HEK293 (cell line): ENCODE measurements at regions not wholly inside any gene's neighbourhood (a gene's known extent, or its start where the extent isn't known, plus 50 kb on each side); places are given as distances from the start of the nearest gene placed in this dataset.

Experiments used
- GLIS1 ChIP-seq: fragments of 450-650 bp; formaldehyde crosslinking; IDR thresholded peaks from 2 replicates; pipeline ENCODE4 v1.5.1; 2016; ENCODE audit warnings: missing biosample characterization, missing genetic modification characterization
- MYNN ChIP-seq: fragments of 450-650 bp; formaldehyde crosslinking; IDR thresholded peaks from 2 replicates; pipeline ENCODE4 v1.5.1; 2016; ENCODE audit warnings: missing biosample characterization, missing genetic modification characterization, borderline replicate concordance
- REPIN1 ChIP-seq: fragments of 450-650 bp; formaldehyde crosslinking; IDR thresholded peaks from 2 replicates; pipeline ENCODE4 v1.5.1; 2017; ENCODE audit warnings: missing biosample characterization, missing genetic modification characterization, low read depth
- SETDB1 ChIP-seq: IDR thresholded peaks from one replicate; pipeline ENCODE4 v1.6.1; 2017; ENCODE audit warnings: mild to moderate bottlenecking, low read length, moderate library complexity, mixed read lengths; ENCODE audit not compliant: insufficient read length
- TRIM28 ChIP-seq: IDR thresholded peaks from 2 replicates; pipeline ENCODE4 v1.6.1; 2011; ENCODE audit warnings: low read length, control low read depth, borderline replicate concordance
- ZBTB49 ChIP-seq: fragments of 450-650 bp; formaldehyde crosslinking; IDR thresholded peaks from 2 replicates; pipeline ENCODE4 v1.5.1; 2016; ENCODE audit warnings: missing biosample characterization, missing genetic modification characterization, low read depth
- ZFHX2 ChIP-seq: fragments of 450-650 bp; formaldehyde crosslinking; conservative IDR thresholded peaks from 2 replicates; pipeline ENCODE4 v1.5.1; 2016; ENCODE audit warnings: missing biosample characterization, missing genetic modification characterization
- ZNF214 ChIP-seq: fragments of 450-650 bp; formaldehyde crosslinking; IDR thresholded peaks from 2 replicates; pipeline ENCODE4 v1.5.1; 2017; ENCODE audit warnings: missing biosample characterization, mild to moderate bottlenecking, missing genetic modification characterization, borderline replicate concordance
- ZNF266 ChIP-seq: fragments of 450-650 bp; formaldehyde crosslinking; IDR thresholded peaks from 2 replicates; pipeline ENCODE4 v1.5.1; 2016; ENCODE audit warnings: missing biosample characterization, missing genetic modification characterization, low read depth
- ZNF280C ChIP-seq: fragments of 450-650 bp; formaldehyde crosslinking; IDR thresholded peaks from 2 replicates; pipeline ENCODE4 v1.5.1; 2016; ENCODE audit warnings: missing biosample characterization, missing genetic modification characterization
- ZNF350 ChIP-seq: fragments of 450-650 bp; formaldehyde crosslinking; IDR thresholded peaks from 2 replicates; pipeline ENCODE4 v1.5.0; 2017; ENCODE audit warnings: missing biosample characterization, mild to moderate bottlenecking, missing genetic modification characterization
- ZNF518A ChIP-seq: fragments of 450-650 bp; formaldehyde crosslinking; conservative IDR thresholded peaks from 2 replicates; pipeline ENCODE4 v1.5.1; 2016; ENCODE audit warnings: low read depth, missing biosample characterization, missing genetic modification characterization
- ZNF521 ChIP-seq: fragments of 450-650 bp; formaldehyde crosslinking; IDR thresholded peaks from 2 replicates; pipeline ENCODE4 v1.5.1; 2017; ENCODE audit warnings: missing biosample characterization, mild to moderate bottlenecking, missing genetic modification characterization
- ZNF555 ChIP-seq: fragments of 450-650 bp; formaldehyde crosslinking; conservative IDR thresholded peaks from 2 replicates; pipeline ENCODE4 v1.5.1; 2017; ENCODE audit warnings: missing biosample characterization, mild to moderate bottlenecking, missing genetic modification characterization, inconsistent platforms
- ZNF624 ChIP-seq: fragments of 450-650 bp; formaldehyde crosslinking; IDR thresholded peaks from 2 replicates; pipeline ENCODE4 v1.5.1; 2017; ENCODE audit warnings: missing biosample characterization, missing genetic modification characterization
- ZNF776 ChIP-seq: fragments of 450-650 bp; formaldehyde crosslinking; IDR thresholded peaks from 2 replicates; pipeline ENCODE4 v1.5.0; 2017; ENCODE audit warnings: missing biosample characterization, missing genetic modification characterization, borderline replicate concordance
- ZSCAN16 ChIP-seq: fragments of 450-650 bp; formaldehyde crosslinking; IDR thresholded peaks from 2 replicates; pipeline ENCODE4 v1.5.1; 2016; ENCODE audit warnings: missing biosample characterization, missing genetic modification characterization
- TF ChIP-seq, protein P1 (sequence below): fragments of 450-650 bp; formaldehyde crosslinking; IDR thresholded peaks from 2 replicates; pipeline ENCODE4 v1.5.1; 2016; ENCODE audit warnings: missing biosample characterization, missing genetic modification characterization
- TF ChIP-seq, protein P2 (sequence below): fragments of 450-650 bp; formaldehyde crosslinking; IDR thresholded peaks from 2 replicates; pipeline ENCODE4 v1.5.1; 2016; ENCODE audit warnings: missing biosample characterization, missing genetic modification characterization
- TF ChIP-seq, protein P3 (sequence below): fragments of 450-650 bp; formaldehyde crosslinking; IDR thresholded peaks from 2 replicates; pipeline ENCODE4 v1.5.1; 2017; ENCODE audit warnings: missing biosample characterization, missing genetic modification characterization
- TF ChIP-seq, protein P4 (sequence below): fragments of 450-650 bp; formaldehyde crosslinking; IDR thresholded peaks from 2 replicates; pipeline ENCODE4 v1.5.1; 2016; ENCODE audit warnings: missing biosample characterization, missing genetic modification characterization
- TF ChIP-seq, protein P5 (sequence below): fragments of 450-650 bp; formaldehyde crosslinking; IDR thresholded peaks from 2 replicates; pipeline ENCODE4 v1.5.1; 2016; ENCODE audit warnings: missing biosample characterization, missing genetic modification characterization

DNA sequence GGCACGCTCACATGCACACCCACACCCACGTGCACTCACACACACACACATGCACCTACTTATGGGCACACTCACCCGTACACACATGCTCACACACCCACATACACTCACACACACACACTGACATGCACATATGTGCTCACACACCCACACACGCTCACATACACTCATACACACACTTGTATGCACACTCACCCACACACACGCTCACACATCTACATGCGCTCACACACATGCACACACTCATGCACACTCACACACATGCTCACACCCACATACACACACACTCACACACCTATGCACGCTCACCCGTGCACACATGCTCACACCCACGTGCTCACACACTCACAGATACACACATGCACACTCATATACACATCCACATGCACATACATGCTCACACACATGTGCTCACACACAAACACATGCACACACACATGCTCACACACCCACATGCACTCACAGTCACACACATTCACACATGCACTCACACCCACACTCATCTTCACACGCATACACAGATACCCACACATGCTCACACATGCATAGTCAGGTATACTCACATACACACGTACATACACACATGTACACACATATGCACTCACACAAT is 138.3 kb downstream of the OLFM1 start (continued):
- no peak for TF ChIP-seq MYNN (tag by site-specific recombination)
- no peak for TF ChIP-seq ZBTB49
- TF ChIP-seq ZSCAN16: no peak
- TF ChIP-seq REPIN1 (tag by site-specific recombination): no peak
- no peak for TF ChIP-seq ZNF555 (tag by site-specific recombination)
- TF ChIP-seq ZFHX2 (tag by site-specific recombination): peak; percentile 90
- TF ChIP-seq, protein P1, sequence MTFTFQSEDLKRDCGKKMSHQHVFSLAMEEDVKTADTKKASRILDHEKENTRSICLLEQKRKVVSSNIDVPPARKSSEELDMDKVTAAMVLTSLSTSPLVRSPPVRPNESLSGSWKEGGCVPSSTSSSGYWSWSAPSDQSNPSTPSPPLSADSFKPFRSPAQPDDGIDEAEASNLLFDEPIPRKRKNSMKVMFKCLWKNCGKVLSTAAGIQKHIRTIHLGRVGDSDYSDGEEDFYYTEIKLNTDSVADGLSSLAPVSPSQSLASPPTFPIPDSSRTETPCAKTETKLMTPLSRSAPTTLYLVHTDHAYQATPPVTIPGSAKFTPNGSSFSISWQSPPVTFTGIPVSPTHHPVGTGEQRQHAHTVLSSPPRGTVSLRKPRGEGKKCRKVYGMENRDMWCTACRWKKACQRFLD (tag by site-specific recombination): no peak
- no peak for TF ChIP-seq ZNF214 (tag by site-specific recombination)
- no peak for TF ChIP-seq ZNF280C (tag by site-specific recombination)
- TF ChIP-seq TRIM28: no peak
- no peak for TF ChIP-seq ZNF350 (tag by site-specific recombination)
- TF ChIP-seq ZNF521: 0 out of 2 replicates have a peak, but pooled peaks have one; percentile 14
- no peak for TF ChIP-seq ZNF776 (tag by site-specific recombination)
- TF ChIP-seq, protein P2, sequence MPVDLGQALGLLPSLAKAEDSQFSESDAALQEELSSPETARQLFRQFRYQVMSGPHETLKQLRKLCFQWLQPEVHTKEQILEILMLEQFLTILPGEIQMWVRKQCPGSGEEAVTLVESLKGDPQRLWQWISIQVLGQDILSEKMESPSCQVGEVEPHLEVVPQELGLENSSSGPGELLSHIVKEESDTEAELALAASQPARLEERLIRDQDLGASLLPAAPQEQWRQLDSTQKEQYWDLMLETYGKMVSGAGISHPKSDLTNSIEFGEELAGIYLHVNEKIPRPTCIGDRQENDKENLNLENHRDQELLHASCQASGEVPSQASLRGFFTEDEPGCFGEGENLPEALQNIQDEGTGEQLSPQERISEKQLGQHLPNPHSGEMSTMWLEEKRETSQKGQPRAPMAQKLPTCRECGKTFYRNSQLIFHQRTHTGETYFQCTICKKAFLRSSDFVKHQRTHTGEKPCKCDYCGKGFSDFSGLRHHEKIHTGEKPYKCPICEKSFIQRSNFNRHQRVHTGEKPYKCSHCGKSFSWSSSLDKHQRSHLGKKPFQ (tag by site-specific recombination): peak; percentile 42; the same call in 1 of the 2 replicates
- no peak for TF ChIP-seq SETDB1
- no peak for TF ChIP-seq ZNF624 (tag by site-specific recombination)
- TF ChIP-seq, protein P3, sequence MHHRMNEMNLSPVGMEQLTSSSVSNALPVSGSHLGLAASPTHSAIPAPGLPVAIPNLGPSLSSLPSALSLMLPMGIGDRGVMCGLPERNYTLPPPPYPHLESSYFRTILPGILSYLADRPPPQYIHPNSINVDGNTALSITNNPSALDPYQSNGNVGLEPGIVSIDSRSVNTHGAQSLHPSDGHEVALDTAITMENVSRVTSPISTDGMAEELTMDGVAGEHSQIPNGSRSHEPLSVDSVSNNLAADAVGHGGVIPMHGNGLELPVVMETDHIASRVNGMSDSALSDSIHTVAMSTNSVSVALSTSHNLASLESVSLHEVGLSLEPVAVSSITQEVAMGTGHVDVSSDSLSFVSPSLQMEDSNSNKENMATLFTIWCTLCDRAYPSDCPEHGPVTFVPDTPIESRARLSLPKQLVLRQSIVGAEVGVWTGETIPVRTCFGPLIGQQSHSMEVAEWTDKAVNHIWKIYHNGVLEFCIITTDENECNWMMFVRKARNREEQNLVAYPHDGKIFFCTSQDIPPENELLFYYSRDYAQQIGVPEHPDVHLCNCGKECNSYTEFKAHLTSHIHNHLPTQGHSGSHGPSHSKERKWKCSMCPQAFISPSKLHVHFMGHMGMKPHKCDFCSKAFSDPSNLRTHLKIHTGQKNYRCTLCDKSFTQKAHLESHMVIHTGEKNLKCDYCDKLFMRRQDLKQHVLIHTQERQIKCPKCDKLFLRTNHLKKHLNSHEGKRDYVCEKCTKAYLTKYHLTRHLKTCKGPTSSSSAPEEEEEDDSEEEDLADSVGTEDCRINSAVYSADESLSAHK (tag by site-specific recombination): no peak
- TF ChIP-seq ZNF518A: no peak
- TF ChIP-seq, protein P4, sequence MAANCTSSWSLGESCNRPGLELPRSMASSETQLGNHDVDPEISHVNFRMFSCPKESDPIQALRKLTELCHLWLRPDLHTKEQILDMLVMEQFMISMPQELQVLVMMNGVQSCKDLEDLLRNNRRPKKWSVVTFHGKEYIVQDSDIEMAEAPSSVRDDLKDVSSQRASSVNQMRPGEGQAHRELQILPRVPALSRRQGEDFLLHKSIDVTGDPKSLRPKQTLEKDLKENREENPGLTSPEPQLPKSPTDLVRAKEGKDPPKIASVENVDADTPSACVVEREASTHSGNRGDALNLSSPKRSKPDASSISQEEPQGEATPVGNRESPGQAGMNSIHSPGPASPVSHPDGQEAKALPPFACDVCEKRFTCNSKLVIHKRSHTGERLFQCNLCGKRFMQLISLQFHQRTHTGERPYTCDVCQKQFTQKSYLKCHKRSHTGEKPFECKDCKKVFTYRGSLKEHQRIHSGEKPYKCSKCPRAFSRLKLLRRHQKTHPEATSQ (tag by site-specific recombination): 0 out of 2 replicates have a peak, but pooled peaks have one; percentile 7
- TF ChIP-seq, protein P5, sequence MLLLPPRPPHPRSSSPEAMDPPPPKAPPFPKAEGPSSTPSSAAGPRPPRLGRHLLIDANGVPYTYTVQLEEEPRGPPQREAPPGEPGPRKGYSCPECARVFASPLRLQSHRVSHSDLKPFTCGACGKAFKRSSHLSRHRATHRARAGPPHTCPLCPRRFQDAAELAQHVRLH: no peak
- TF ChIP-seq GLIS1 (tag by site-specific recombination): no peak
- no peak for TF ChIP-seq ZNF266 (tag by site-specific recombination)
